ENCODE measurements at regions not wholly inside any gene's neighbourhood (a gene's known extent, or its start where the extent isn't known, plus 50 kb on each side); places are given as distances from the start of the nearest gene placed in this dataset.

- H3K4me3 ChIP-seq (ENCODE audit: control insufficient read depth, low read depth, low read length): no peak overlapping the region
- peak; percentile 15 for DNase-seq (ENCODE audit: low read depth)
- peak; percentile 68 for TF ChIP-seq CTCF (conservative IDR thresholded peaks at IDR 0.05; ENCODE audit: control insufficient read depth, insufficient read depth, low read depth, low read length)
These were observed 67.9 kb upstream of the SOX3 start for GRCh38 chrX:140572724-140573123.

GRCh38 chrX:140563893-140564292, 59.0 kb upstream of the SOX3 start:
- DNase-seq (ENCODE audit: low read depth): no peak

More at GRCh38 chrX:140563893-140564292, 59.0 kb upstream of the SOX3 start:
- no peak for TF ChIP-seq CTCF (conservative IDR thresholded peaks at IDR 0.05; ENCODE audit: control insufficient read depth, insufficient read depth, low read depth, low read length)
- H3K4me3 ChIP-seq (ENCODE audit: control insufficient read depth, low read depth, low read length): no peak overlapping the region

Measured in fibroblast of mammary gland (primary cell).